ENCODE measurements at regions not wholly inside any gene's neighbourhood (a gene's known extent, or its start where the extent isn't known, plus 50 kb on each side); places are given as distances from the start of the nearest gene placed in this dataset.

DNA sequence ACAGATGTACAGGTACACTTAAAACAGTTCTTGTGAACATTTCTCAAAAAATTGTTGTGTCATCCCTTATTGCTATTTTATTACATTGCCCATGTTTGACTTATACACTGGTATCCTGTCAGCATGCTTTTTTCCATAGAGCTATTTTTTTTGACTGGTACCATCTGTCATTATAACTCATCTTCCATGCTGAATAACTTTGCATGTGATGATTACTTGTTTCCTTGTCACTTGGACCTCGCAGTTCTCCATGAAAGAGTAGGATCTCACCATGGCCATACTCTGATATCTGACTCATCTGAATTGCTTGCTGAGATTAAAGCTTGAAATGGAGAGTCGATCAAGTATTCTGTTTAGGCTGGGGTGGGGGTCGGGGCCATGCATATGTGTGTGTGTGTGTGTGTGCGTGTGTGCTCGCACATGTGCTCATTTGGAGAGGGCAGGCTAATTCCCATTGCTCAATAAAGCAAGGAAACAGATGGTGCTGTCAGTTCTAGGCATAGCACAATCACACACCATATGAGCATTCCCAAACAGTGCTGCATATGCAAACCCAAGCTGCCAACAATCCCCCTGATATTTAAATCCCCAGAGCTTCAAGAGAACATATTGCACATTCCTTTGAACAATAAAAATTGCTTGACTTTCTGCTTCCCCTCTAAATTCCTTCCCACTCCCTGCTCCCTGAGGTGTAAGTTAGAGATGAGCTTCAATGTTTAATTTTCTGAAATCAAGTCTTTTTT lies 62.9 kb downstream of the NHLRC3 start:
- DNase-seq (ENCODE audit: low read depth in 2 of 2): no peak

DNA sequence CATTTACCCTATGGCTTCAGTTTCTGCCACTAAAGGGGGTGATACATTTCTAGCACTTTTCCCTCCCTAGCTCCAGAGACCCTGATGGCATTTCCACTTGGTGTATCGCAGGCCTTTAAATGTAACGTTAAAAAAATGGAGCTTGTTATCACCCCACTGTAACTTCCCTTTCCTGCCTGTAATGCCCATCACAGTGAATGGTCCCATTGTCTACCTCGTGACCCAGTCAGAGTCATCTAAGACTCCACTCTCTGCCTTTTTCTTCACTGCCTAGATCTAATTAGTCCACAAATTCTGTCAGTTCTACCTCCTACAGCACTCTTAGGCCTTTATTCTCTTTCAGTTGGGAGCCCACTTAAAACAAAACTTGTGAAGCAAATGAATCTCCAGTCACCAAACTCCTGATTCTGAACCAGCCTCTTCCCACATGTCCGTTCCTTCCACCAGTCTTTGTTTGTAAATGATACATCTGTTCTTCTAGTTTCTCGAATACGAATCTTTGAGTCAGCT lies 64.8 kb downstream of the NHLRC3 start:
- no peak for DNase-seq (ENCODE audit: low read depth in 2 of 2)

DNA sequence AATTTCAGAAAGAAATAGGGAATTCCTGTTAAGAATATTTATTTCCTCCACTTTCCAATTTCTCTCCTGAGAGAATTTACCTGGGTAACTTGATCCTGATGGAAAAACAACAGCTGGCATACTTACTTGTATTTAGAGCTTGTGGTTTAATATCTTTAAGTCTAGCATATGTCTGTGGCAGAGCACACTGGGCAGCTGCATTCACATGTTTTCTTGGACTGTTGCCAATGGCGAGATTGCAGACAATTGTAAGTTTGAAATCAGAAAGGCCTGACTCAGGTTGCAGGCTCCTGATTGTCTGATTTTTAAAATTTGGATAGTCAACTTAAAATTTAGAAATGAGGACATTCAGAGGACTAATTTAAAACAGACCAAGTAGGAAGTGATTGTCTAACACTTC lies 66.9 kb downstream of the NHLRC3 start:
- DNase-seq (ENCODE audit: low read depth in 2 of 2): no peak

DNA sequence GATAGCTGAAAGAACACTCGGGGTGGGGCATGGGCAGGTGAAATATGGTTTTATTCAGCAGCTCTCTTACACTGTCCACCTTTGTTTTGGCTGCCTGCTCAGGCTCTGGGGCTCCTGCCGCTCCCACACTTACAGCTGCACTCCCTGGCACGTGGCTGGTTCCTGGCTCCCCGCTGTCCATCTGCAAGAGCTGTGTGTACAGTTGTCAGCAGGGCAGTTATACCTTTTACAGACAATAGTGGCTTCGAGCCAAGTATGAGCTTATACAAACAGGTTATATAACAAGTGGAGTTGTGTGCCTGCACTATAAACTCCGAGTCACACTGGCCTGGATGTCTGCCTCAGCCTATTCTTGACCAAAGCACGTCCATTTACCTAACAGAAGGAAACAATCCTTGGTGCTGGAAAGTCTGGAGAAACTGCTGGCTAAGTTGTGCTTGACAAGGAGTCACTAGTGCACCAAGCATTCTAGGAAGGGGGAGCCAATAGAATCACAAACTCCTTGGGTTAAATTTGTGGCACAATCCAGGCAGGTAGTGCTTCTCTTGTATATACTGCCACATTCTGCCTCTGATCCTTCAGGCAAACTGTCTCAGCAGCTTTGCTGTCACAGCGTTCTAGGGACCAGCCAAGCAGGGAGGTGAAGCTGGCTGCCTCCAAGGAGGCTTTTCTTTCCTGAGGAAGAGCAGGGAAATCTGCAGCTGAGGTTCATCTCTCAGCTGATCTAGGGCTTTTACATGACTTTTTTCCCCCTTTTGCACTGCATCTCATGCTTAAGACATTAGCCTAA lies 68.2 kb downstream of the NHLRC3 start:
- no peak for DNase-seq (ENCODE audit: low read depth in 2 of 2)

DNA sequence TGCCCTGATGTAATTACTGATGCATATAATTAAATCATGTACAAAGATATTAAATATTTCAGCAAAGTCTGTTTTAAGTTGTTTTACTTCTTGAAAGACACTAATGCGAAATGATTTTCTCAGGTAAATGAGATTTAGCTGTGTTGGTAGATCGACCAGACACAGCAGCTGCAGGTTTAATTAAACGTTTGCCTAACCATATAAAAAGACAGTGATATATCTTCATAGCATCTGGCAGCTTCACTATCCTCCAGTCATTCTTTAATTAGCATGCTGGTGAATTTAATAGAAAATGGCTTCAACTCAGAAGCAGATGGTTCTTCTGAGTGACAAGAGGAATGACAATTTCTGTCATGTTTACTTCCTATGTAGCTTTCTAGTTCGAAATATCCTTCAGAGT lies 69.3 kb downstream of the NHLRC3 start:
- no peak for DNase-seq (ENCODE audit: low read depth in 2 of 2)

DNA sequence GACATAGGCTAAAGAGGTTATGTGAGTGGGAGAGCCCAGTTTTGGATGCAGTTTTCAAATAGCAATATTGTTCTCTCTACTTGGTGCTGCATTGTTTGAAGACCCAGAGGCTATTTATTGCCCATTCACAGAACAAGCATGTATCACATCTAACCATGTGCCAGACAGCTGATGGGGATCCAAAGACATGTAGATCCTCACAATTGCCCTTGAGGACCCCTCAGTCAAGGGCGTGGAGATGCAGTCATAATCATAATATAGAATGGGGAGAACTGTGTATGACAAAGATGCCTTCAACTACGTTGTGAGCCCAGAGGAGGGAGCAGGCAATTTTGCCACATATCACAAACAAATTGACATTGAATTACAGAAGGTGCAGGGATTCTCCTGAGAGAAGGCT lies 70.5 kb downstream of the NHLRC3 start:
- DNase-seq (ENCODE audit: low read depth in 2 of 2): no peak

DNA sequence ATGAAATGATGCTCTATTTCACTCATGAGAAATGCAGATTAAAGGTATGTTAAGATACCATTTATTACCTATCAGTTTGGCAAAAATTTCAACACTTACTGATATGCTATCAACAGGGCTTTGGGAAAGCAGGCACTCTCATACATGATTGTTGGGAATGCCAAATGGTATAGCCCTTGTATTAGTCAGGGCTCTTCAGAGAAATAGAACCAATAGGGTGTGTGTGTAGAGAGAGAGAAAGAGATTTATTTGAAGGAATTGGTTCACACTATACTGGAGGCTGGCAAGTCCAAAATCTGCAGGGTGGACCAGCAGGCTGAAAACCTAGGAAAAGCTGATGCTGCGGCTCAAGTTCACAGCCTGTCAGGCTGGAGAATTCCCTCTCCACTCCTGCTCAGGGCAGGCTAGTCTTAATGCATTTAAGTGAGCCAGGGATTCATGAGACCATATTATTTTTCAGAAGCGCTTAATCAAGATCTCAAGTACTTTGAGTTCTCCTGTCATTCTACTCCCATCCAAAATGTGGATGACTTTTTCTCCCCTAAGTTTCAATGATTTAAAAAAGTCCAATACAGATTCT lies 72.4 kb downstream of the NHLRC3 start:
- DNase-seq (ENCODE audit: low read depth in 2 of 2): no peak

DNA sequence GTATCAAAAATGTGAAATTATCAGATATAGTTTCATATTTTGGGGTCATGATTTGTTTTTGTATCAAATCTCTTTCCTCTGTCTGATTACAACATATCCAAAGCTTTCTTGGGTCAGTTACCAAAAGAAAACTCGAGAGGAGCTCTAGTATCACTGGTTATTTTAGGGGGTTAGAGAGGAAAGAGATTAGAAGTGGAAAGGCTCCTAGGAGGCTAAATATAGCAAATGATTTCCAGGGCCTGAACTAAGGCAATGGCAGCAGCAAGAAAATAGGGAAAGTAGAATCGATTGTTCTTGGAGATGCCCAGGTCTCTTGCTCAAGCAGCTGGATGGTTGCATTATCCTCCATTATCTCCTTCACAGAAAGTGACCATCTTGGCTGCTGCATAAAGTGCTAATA lies 72.9 kb downstream of the NHLRC3 start:
- no peak for DNase-seq (ENCODE audit: low read depth in 2 of 2)

DNA sequence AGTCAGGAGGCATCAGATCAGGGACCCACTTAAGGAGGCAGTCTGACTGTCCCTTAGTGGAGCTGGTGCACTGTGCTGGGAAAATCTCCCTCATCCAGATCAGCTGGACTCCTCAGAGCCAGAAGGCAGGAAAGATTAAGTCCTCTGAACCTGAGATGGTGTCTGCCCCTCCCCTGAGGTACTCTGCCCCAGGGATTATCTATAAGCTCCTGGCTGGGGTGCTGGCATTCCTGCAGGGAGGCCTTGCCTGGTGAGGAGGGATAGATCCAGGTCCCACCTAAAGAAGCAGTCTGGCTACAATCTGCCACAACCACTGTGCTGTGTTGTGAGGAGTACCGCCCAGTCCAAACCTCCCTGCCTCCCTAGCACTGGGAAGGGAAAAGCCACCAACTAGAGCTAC lies 81.2 kb downstream of the NHLRC3 start:
- no peak for DNase-seq (ENCODE audit: low read depth in 2 of 2)

DNA sequence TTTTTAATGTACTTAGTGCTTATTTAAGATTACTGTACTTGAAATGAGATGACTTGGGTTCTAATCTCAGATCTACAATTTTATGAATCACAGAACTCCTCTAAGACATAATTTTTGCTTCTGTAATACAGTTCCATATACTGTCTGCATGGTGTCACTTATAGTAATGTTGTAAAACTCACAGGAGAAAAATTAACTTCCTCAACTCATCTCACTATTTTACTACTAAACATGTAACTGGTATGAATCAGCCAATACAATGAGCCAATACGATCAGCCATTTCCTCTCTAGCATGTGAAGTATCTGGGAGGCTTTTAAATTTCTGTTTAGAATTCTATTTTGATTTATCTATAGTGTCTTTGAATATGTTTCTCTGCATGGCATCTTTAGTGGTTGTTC lies 85.3 kb downstream of the NHLRC3 start:
- no peak for DNase-seq (ENCODE audit: low read depth in 2 of 2)

DNA sequence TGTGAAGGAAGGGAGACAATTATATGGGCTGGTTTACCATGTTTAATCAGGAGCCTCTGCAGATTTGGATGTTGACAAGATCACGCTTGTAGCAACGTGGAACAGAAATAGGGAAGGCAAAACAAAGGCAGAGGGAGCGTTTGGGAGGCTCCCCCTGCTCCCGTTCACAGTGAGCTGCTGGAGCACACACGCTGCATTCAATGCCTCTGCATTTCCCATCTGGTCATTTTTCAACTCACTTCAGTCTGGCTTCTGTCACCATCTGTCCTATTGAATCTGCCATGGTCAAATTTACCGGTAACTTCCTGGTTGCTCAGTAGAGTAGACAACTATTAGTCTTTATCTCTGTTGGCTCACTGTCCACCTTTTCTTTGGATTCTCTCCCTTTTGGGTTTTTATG lies 91.0 kb downstream of the NHLRC3 start:
- DNase-seq (ENCODE audit: low read depth in 2 of 2): no peak

DNA sequence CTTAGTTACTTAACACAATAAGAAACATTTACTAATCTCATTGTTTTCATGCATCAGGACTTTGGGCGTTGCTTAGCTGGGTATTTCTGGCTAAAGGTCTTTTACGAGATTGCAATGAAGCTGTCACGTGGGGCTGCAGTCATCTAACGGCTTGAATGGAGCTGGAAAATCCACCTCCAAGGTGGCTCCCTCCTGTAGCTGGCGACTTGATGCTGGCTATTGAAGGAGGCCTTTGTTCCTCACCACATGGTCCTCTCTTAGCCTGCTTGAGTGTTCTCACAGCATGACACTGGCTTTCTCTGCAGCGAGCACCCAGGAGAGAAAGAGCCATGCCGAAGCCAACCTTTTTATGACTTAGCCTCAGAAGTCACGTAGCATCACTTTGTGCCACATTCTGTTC lies 92.0 kb downstream of the NHLRC3 start:
- DNase-seq (ENCODE audit: low read depth in 2 of 2): no peak

DNA sequence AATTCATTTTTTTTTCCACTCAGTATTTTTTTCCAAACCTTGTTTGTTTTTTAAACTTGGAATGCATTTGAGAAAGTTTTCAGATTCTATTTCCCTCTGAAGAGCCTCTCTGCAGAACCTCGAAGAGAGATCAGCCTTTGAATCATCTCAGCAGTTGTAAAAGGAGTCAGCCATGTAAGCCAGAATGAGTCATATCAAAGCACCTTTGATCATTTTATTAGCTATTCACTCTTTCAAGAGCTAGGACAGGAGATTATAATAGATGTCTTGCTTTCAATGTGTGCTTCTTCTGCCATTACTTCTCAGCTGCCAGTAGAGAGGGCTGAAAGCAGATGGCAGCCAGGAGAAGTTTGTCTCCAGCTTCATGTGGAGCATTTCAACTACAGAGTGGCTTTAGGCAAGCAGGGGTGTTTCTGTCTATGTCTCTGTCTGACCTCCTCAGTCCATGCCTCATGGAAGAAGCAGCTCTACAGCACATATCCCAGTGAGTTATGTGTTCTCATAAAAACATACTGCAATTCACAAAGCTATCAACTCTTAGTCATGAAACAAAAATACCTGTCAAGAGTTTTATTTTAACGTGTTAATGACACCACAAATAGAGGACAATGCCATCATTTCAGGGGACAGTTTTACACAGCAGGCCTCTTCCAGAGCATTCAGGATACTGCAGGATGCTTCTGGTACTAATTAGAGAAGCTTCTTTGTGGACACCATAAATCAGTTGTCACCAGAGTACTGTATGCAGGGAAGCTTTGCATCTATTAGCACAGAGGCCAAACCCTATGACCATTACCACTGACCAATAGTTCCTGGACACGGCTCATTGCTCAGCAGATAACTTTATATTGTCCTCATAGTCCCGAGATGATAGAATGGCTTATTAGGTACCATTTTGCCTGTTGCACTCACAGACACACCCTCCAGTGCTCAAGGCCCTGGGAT lies 94.3 kb downstream of the NHLRC3 start:
- DNase-seq (ENCODE audit: low read depth in 2 of 2): no peak

DNA sequence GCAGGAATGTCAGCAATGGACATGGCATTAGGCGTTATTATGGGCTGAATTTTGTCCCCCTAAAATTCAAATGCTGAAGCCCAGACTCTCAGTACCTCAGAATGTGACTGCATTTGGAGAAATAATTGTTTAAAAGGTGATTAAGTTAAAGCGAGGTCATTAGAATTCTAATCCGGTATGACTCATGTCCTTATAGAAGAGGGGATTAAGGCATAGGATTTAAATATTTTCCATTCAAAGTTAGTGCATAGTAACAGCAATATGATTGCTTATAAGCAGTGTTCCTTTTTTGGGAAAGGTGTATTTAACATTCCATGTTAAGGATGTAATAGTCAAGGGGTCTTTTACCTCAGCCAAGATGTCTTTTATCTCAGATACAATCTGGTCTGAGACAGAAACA lies 95.5 kb downstream of the NHLRC3 start:
- DNase-seq (ENCODE audit: low read depth in 2 of 2): no peak

DNA sequence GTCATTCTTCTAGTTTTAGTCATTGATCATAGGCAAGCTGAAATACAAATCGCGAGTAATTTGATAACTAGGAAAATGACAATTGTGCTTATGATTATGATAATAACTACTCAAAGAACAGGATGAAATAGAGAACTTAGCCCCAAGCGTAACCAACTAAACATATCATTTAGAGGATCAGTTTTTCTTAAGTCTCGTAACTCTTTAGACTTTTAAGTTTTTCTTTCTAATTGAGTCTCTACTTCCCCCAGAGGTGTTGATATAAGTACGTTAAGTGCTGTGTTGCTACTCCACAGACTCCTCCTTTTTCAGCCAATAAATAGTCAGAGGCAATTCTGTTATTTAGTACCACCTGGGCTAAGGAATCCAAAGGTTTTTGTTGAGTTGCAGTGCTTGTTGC lies 96.3 kb downstream of the NHLRC3 start:
- no peak for DNase-seq (ENCODE audit: low read depth in 2 of 2)

DNA sequence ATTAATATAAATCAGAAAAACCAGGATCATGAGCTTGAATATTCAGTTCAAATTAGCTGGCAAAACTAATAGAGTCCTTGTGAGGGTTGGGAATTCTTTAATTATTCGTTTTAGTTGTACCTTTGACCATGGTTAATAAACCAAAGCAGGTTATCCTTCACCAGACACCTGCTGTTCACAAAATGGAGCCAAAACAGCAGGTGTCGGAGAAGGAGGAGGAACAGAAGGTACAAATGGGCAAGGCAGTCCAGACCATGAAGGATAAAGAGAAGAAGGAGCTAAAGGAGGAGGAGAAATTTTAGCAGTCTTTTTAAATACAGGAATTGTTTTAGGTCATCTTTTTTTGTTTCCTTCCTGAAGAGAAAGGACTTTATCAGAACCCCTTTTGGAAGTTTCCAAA lies 106.1 kb downstream of the NHLRC3 start:
- DNase-seq (ENCODE audit: low read depth in 2 of 2): no peak

DNA sequence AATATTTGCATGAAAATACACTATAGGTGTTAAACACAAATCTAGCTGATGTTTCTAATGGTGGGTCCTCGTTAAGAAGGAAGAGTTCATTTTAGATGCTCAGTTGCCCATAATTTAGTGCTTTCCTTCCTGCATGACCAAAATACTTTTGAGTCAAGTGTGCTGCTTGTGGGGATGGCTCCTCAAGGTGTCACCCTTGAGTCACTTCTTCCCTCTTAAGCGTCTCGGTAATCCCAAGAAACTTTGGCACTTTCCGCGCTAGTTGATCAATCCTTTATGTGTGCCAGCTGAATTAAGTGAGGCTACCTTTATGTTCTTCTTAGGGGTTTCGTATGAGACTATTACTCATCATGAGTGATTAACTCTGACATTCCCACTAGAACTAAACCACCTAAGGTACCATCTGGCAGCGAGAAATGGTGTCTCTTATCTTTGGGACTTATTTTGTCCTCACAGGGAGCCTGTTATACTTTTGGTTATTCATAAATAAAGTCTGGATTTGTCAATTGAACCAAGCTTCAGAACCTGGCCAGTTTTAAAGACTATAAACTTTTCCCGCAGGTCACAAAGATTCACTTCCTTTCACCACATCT lies 106.8 kb downstream of the NHLRC3 start:
- DNase-seq (ENCODE audit: low read depth in 2 of 2): no peak

DNA sequence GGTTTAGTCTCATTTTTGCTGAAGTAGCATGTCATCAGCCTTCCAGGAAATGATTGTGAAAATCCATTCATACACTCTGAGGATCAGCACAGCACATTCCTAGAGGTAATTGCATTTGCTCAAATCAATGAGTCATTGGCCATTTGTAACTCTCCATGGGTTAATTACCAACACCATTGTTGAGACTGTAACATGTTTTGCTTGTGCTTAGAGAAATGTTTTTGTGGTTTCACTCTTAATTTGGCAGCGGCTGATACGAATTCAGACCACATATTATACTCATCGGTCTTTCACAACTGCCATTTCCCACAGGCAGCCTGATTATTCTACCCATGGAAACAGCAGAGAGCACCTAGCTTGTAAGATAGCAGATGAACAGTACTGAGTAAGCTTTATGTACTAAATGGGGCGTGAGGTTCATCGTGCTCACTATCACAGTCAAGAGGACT lies 110.3 kb downstream of the NHLRC3 start:
- no peak for DNase-seq (ENCODE audit: low read depth in 2 of 2)

DNA sequence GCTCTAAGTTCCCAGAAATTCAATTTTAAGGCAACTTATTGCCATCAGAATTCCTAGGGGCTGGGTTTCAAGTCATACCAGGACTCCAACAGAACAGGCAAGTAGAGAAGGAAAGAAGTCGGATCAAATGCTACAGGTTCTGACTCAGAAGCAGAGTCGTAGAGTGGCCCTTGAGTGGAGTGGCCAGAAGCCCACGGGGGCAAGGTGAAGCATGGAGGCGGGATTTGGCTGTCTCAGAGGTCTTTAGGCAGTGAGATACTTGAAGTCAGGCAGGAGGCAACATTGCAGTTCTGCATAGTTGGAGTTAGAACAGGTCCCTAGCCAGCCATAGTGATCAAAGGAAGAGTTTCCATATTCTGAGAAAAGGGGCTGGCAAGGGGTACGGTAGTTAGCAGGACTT lies 111.6 kb downstream of the NHLRC3 start:
- DNase-seq (ENCODE audit: low read depth in 2 of 2): no peak

DNA sequence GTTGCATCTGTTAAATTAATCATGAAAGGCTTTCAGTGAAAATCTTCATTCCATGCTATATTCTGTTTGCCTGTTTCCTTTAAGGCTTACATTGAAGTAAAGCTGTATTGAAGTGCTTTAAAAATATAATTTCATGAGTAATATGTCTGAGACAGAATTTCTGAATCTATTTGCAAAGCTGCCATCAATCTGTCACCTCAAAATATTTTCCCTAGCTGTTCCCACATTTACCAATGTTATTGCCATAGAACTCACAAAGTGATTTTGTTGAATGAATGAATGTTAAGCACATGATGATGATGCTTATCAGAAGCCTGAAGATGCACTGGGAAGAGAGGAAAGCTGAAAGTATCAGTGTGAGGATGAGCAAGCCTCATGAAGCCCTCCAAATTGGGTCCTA lies 115.8 kb downstream of the NHLRC3 start:
- DNase-seq (ENCODE audit: low read depth in 2 of 2): no peak

DNA sequence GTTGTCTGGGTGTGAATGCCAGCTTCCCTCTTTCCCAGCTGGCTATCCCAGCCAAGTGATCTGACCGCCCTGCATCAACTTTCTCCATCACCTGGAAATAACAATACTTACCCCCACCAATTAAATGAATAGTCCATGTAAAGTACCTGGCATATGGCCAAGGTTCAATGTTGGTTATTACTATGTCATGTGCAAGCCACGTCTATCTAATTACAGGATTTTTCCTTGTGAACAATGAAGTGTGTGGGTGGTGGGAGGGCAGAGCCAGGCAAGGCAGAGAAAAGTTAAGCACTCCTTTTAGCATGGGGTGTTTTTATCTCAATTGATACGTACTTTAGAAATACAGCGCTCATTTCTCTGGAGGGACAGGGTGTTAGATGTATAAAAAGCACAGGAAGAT lies 121.1 kb downstream of the NHLRC3 start:
- DNase-seq (ENCODE audit: low read depth in 2 of 2): no peak
